GM12872 (cell line): ENCODE measurements at regions not wholly inside any gene's neighbourhood (a gene's known extent, or its start where the extent isn't known, plus 50 kb on each side); places are given as distances from the start of the nearest gene placed in this dataset.

Experiments used
- CTCF ChIP-seq: IDR thresholded peaks from 3 replicates; pipeline ENCODE4 v1.5.1; 2011; ENCODE audit warnings: low read depth, mild to moderate bottlenecking, low read length, moderate library complexity; ENCODE audit not compliant: insufficient read depth

- no peak for TF ChIP-seq CTCF
Observed at GRCh38 chr11:80855426-80855825, 1414.6 kb upstream of the TENM4 start.

GRCh38 chr11:80849253-80849652 lies 1408.4 kb upstream of the TENM4 start:
- no peak for TF ChIP-seq CTCF

GRCh38 chr11:80846979-80847378 lies 1406.1 kb upstream of the TENM4 start:
- no peak for TF ChIP-seq CTCF

GRCh38 chr11:80846442-80846841 lies 1405.6 kb upstream of the TENM4 start:
- no peak for TF ChIP-seq CTCF

- no peak for TF ChIP-seq CTCF
Observed at GRCh38 chr11:80844110-80844819, 1403.4 kb upstream of the TENM4 start.

- no peak for TF ChIP-seq CTCF
Observed at GRCh38 chr11:80843266-80843974, 1402.6 kb upstream of the TENM4 start.

GRCh38 chr11:80842246-80842645 lies 1401.4 kb upstream of the TENM4 start:
- no peak for TF ChIP-seq CTCF
